ENCODE measurements at regions not wholly inside any gene's neighbourhood (a gene's known extent, or its start where the extent isn't known, plus 50 kb on each side); places are given as distances from the start of the nearest gene placed in this dataset.

GRCh38 chr12:105928436-105928835 is 210.3 kb downstream of the NUAK1 start:
- Histone ChIP-seq H3K27me3 (no peaks in the 10 kb centered on the region), H3K4me1 (peaks cover 12% of the 10 kb centered on the region), H3K4me3 (no peak overlapping the region), H3K9me3 (no peaks in the 10 kb centered on the region), H3K36me3 (no peaks in the 10 kb centered on the region), H3K27ac (peak overlapping the region; percentile 55)
- no peak for DNase-seq (ENCODE audit: extremely low spot score in 2 of 2)
- TF ChIP-seq CTCF (IDR thresholded peaks at IDR 0.05) (no peak), POLR2AphosphoS5 (IDR thresholded peaks at IDR 0.05; ENCODE audit: insufficient read depth in 1 of 2, low read depth in 1 of 2) (peak in 1 of 2 donors; percentile 84)
- intact Hi-C loops (cut with DNase I), result no loop called here

GRCh38 chr12:105929192-105929591 is 209.6 kb downstream of the NUAK1 start:
- DNase-seq (ENCODE audit: extremely low spot score in 2 of 2), result no peak
- intact Hi-C loops (cut with DNase I), result no loop called here
- Histone ChIP-seq H3K36me3 (no peaks in the 10 kb centered on the region), H3K4me1 (peaks cover 20% of the 10 kb centered on the region), H3K27ac (peak overlapping the region; percentile 16), H3K27me3 (no peaks in the 10 kb centered on the region), H3K4me3 (no peak overlapping the region), H3K9me3 (no peaks in the 10 kb centered on the region)
- TF ChIP-seq POLR2AphosphoS5 (IDR thresholded peaks at IDR 0.05; ENCODE audit: insufficient read depth in 1 of 2, low read depth in 1 of 2) (no peak), POLR2A (IDR thresholded peaks at IDR 0.05) (no peak), CTCF (IDR thresholded peaks at IDR 0.05) (no peak)

GRCh38 chr12:105930557-105931503 is 207.9 kb downstream of the NUAK1 start:
- DNase-seq (ENCODE audit: extremely low spot score in 2 of 2), result peak in 1 of 2 donors; percentile 52
- H3K36me3 ChIP-seq, result no peaks in the 10 kb centered on the region
- intact Hi-C loops (cut with DNase I), result no loop called here
- H3K4me3 ChIP-seq, result no peak overlapping the region
- H3K27me3 ChIP-seq, result no peaks in the 10 kb centered on the region
- peaks cover 31% of the 10 kb centered on the region for H3K4me1 ChIP-seq
- no peaks in the 10 kb centered on the region for H3K9me3 ChIP-seq
- no peak overlapping the region for H3K27ac ChIP-seq
- TF ChIP-seq POLR2A (IDR thresholded peaks at IDR 0.05) (no peak), POLR2AphosphoS5 (IDR thresholded peaks at IDR 0.05; ENCODE audit: insufficient read depth in 1 of 2, low read depth in 1 of 2) (no peak), CTCF (IDR thresholded peaks at IDR 0.05) (no peak)

GRCh38 chr12:105931762-105932570 is 206.8 kb downstream of the NUAK1 start:
- Histone ChIP-seq H3K27ac (no peak overlapping the region), H3K27me3 (no peaks in the 10 kb centered on the region), H3K4me1 (peaks cover 31% of the 10 kb centered on the region), H3K4me3 (no peak overlapping the region), H3K36me3 (no peaks in the 10 kb centered on the region), H3K9me3 (no peaks in the 10 kb centered on the region)
- no peak for DNase-seq (ENCODE audit: extremely low spot score in 2 of 2)
- TF ChIP-seq POLR2A (IDR thresholded peaks at IDR 0.05) (no peak), CTCF (IDR thresholded peaks at IDR 0.05) (no peak)
- intact Hi-C loops (cut with DNase I), result no loop called here
